Fibroblast of skin of left biceps (primary cell): ENCODE measurements at regions not wholly inside any gene's neighbourhood (a gene's known extent, or its start where the extent isn't known, plus 50 kb on each side); places are given as distances from the start of the nearest gene placed in this dataset.
"Not testable (repeated sequence)": the region's sequence is repeated elsewhere in the genome, so short reads cannot be mapped to it uniquely, and the experiment has no call there.

Experiments
- DNase-seq, 2 experiments: peaks; one replicate each; pipeline ENCODE4 v3.0.0-alpha.2; 2013; ENCODE audit warnings: low read depth in 2 of 2

- DNase-seq: not testable (repeated sequence)
These were observed 1034.2 kb downstream of the PRIM2 start for GRCh38 chr6:58351619-58352018.

- not testable (repeated sequence) for DNase-seq
These were observed 1041.0 kb downstream of the PRIM2 start for GRCh38 chr6:58358452-58358851.

- not testable (repeated sequence) for DNase-seq
These were observed 1048.4 kb downstream of the PRIM2 start for GRCh38 chr6:58365856-58366255.

GRCh38 chr6:58406659-58407058 is 1089.2 kb downstream of the PRIM2 start:
- DNase-seq: not testable (repeated sequence)

- DNase-seq: no peak
These were observed 1101.9 kb downstream of the PRIM2 start for GRCh38 chr6:58419321-58419720.
